Thyroid gland (tissue), 4 donors: ENCODE measurements at regions not wholly inside any gene's neighbourhood (a gene's known extent, or its start where the extent isn't known, plus 50 kb on each side); places are given as distances from the start of the nearest gene placed in this dataset.

ENCODE experiments used
- DNase-seq, 2 donors: peaks; one replicate each; pipeline ENCODE4 v3.0.0-alpha.2; 2019
- H3K27ac ChIP-seq, 3 donors: fragments of 200-600 bp; sonication (generic); 1 replicate in 2 of 3; 2 replicates in 1 of 3; pipeline ENCODE4 v1.5.1; 2016 to 2019; ENCODE audit warnings: mild to moderate bottlenecking in 1 of 3, moderate library complexity in 1 of 3
- H3K27me3 ChIP-seq: fragments of 200-600 bp; sonication (generic); one replicate; pipeline ENCODE4 v1.5.1; 2019
- H3K36me3 ChIP-seq, 2 donors: fragments of 200-600 bp; sonication (generic); one replicate each; pipeline ENCODE4 v1.5.1; 2016 to 2019
- H3K4me1 ChIP-seq, 2 donors: fragments of 200-600 bp; sonication (generic); one replicate each; pipeline ENCODE4 v1.5.1; 2017 to 2019
- H3K4me3 ChIP-seq, 3 donors: fragments of 200-600 bp; sonication (generic); replicated peaks in 1 of 3; 1 replicate in 2 of 3; 2 replicates in 1 of 3; pipeline ENCODE4 v1.5.1; 2016; ENCODE audit warnings: mild to moderate bottlenecking in 1 of 3
- H3K9me3 ChIP-seq: fragments of 200-600 bp; sonication (generic); one replicate; pipeline ENCODE4 v1.5.1; 2017
- CTCF ChIP-seq, 6 experiments: fragments of 200-600 bp in 3 of 6; fragments of 450-650 bp in 3 of 6; sonication (generic) in 3 of 6; IDR thresholded peaks; one replicate each; pipeline ENCODE4 v1.5.1; 2016 to 2019; ENCODE audit warnings: antibody characterized with exemption in 6 of 6, mild to moderate bottlenecking in 2 of 6, inconsistent platforms in 1 of 6, moderate library complexity in 1 of 6
- POLR2A ChIP-seq, 2 donors: fragments of 450-650 bp; IDR thresholded peaks; one replicate each; pipeline ENCODE4 v1.6.1; 2017; ENCODE audit warnings: antibody characterized with exemption in 2 of 2, mild to moderate bottlenecking in 2 of 2, moderate library complexity in 1 of 2
- WGBS, 2 donors: methylation state at CpG; one replicate each; pipeline ENCODE4 v1.1.5; 2017; 5-methylcytosine and 5-hydroxymethylcytosine counted together
- intact Hi-C: fragments of 100-400 bp; cut with DNase I; formaldehyde crosslinking; loops from one replicate; pipeline ENCODE4 v1.15.1; 2023

DNA sequence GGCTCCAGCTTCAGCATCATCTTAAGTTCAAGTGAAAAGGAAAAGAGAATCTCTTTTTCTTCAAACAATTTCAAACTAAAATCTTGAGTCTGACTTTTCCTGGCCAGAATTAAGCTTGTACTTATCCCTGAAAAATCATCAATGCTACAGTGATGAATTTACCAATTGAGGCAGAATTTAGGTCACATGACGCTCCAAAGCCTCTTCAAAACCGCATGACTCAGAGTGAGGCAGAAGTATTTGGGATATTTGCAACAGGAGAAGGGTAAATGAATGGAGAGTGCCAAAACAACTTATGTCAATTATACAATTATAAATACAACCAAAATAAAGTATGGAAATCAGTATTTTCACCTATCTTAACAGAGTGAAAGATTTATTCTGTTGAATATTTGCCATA is 515.5 kb downstream of the COL12A1 start:
- H3K4me1 ChIP-seq, result no peaks in the 10 kb centered on the region
- no peak for DNase-seq
- H3K4me3 ChIP-seq, result no peak overlapping the region
- intact Hi-C loops, result no loop called here
- H3K27ac ChIP-seq, result no peak overlapping the region
- H3K9me3 ChIP-seq, result no peaks in the 10 kb centered on the region
- no peaks in the 10 kb centered on the region for H3K27me3 ChIP-seq
- TF ChIP-seq POLR2A (IDR thresholded peaks at IDR 0.05) (no peak), CTCF (IDR thresholded peaks at IDR 0.05) (no peak)
- H3K36me3 ChIP-seq, result no peaks in the 10 kb centered on the region
- WGBS, 2 donors, result 91 to 92% methylated on average over 2 of the region's 2 CpGs

DNA sequence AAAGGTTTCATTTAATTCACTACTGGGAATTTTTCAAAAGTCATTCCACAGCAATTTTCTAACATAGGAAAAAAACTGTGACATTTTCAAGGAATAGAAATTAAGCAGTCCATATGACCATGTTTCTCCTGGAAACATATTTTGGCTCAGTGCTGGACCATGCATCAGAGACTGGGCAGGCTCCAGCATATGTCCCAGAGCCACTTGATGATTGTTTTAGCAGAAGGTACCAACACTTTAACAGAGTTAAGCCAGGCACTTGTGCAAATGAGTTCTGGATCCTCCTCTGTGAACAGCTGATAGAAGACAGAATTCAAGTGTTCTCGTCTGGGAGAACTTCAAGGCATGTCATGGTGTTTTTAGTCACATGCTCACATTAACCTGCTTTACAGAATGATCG is 516.3 kb downstream of the COL12A1 start:
- H3K36me3 ChIP-seq, result no peaks in the 10 kb centered on the region
- intact Hi-C loops, result no loop called here
- H3K4me3 ChIP-seq, result no peak overlapping the region
- H3K9me3 ChIP-seq, result no peaks in the 10 kb centered on the region
- H3K4me1 ChIP-seq, result no peaks in the 10 kb centered on the region
- DNase-seq, result no peak
- TF ChIP-seq CTCF (IDR thresholded peaks at IDR 0.05) (no peak), POLR2A (IDR thresholded peaks at IDR 0.05) (no peak)
- no peak overlapping the region for H3K27ac ChIP-seq
- H3K27me3 ChIP-seq, result no peaks in the 10 kb centered on the region
- WGBS, 2 donors, result 53 to 66% methylated on average over 2 of the region's 2 CpGs

DNA sequence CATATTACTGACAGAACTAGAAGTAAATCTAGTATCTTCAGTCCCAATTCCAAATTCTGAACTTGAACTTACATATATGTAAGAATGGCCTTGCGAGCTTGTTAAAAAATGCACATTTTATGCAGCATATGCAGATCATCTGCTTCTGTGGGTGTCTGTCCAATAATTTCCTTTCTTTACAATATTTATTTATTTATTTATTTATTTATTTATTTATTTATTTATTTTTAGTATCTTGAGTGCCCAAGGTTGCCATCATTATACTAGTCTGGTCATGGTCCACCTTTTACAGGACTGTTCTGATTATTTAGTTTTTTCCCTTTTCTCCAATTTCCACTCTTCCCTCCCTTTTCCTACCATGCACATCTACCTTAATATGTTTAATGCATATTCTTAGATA is 528.4 kb downstream of the COL12A1 start:
- H3K9me3 ChIP-seq, result no peaks in the 10 kb centered on the region
- H3K27ac ChIP-seq, result no peak overlapping the region
- no peak overlapping the region for H3K4me3 ChIP-seq
- intact Hi-C loops, result no loop called here
- 41 to 50% methylated on average over 1 of the region's 1 CpG for WGBS, 2 donors
- H3K36me3 ChIP-seq, result no peaks in the 10 kb centered on the region
- H3K27me3 ChIP-seq, result no peaks in the 10 kb centered on the region
- DNase-seq, result no peak
- H3K4me1 ChIP-seq, result no peaks in the 10 kb centered on the region
- no peak for TF ChIP-seq CTCF (IDR thresholded peaks at IDR 0.05)
- no peak for TF ChIP-seq POLR2A (IDR thresholded peaks at IDR 0.05)

DNA sequence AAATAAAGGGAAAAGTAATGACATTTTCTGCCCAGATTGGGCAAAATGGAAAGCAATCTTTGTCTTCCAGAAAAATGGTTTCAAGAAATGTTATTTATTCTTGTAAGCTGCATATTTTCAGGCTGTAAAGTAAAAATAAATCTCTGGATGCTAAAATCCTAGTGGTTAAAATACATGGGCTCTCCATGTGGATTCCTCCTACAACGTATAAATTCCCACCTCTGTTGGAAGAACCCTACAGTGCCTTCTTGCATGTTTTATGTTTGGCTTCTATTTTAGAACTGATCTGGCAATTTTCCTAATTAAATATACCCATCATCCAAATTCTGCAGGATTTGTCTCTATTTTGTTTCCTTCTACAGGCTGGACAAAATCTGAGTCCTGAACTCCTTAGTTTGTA is 528.9 kb downstream of the COL12A1 start:
- Histone ChIP-seq H3K4me3 (no peak overlapping the region), H3K27me3 (no peaks in the 10 kb centered on the region), H3K9me3 (no peaks in the 10 kb centered on the region), H3K36me3 (no peaks in the 10 kb centered on the region), H3K4me1 (no peaks in the 10 kb centered on the region), H3K27ac (no peak overlapping the region)
- WGBS, 2 donors, result 76 to 82% methylated on average over 1 of the region's 1 CpG
- intact Hi-C loops, result no loop called here
- no peak for DNase-seq
- no peak for TF ChIP-seq POLR2A (IDR thresholded peaks at IDR 0.05)
- TF ChIP-seq CTCF (IDR thresholded peaks at IDR 0.05), result no peak

- TF ChIP-seq CTCF (IDR thresholded peaks at IDR 0.05), result no peak
- no peak for TF ChIP-seq POLR2A (IDR thresholded peaks at IDR 0.05)
- Histone ChIP-seq H3K27ac (no peak overlapping the region), H3K27me3 (no peaks in the 10 kb centered on the region), H3K36me3 (no peaks in the 10 kb centered on the region), H3K4me3 (no peak overlapping the region), H3K4me1 (no peaks in the 10 kb centered on the region), H3K9me3 (no peaks in the 10 kb centered on the region)
- DNase-seq, result no peak
- intact Hi-C loops, result no loop called here
Measured at GRCh38 chr6:74674377-74674776, 531.5 kb downstream of the COL12A1 start.
